H1 (cell line): ENCODE measurements at regions not wholly inside any gene's neighbourhood (a gene's known extent, or its start where the extent isn't known, plus 50 kb on each side); places are given as distances from the start of the nearest gene placed in this dataset.

Experiments used
- TF ChIP-seq, protein P1 (sequence below): fragments of 300-600 bp; sonication (generic); IDR thresholded peaks from 2 replicates; pipeline ENCODE4 v1.7.1; 2012; ENCODE audit warnings: low read length, moderate library complexity, mild to moderate bottlenecking, inconsistent platforms; ENCODE audit not compliant: insufficient replicate concordance

DNA sequence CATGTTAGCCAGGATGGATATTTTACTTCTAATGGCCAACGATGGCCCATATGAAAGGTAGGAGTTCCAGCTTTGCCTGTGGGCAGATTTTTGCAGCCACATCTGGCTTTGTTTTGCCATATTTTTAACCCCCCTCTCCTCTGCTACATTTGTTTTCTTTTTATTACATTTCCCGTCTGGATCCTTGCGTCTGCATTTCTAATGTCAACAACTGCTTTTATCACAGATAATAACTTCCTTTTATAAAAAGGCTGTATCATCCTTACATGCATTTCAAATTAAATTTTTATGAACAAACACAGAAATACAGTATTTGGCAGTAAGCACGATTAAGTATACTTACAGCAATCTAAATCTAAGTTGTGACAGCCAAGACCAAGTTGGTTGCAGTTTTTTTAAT lies 156.0 kb downstream of the BAMBI start (continued):
- TF ChIP-seq, protein P1, sequence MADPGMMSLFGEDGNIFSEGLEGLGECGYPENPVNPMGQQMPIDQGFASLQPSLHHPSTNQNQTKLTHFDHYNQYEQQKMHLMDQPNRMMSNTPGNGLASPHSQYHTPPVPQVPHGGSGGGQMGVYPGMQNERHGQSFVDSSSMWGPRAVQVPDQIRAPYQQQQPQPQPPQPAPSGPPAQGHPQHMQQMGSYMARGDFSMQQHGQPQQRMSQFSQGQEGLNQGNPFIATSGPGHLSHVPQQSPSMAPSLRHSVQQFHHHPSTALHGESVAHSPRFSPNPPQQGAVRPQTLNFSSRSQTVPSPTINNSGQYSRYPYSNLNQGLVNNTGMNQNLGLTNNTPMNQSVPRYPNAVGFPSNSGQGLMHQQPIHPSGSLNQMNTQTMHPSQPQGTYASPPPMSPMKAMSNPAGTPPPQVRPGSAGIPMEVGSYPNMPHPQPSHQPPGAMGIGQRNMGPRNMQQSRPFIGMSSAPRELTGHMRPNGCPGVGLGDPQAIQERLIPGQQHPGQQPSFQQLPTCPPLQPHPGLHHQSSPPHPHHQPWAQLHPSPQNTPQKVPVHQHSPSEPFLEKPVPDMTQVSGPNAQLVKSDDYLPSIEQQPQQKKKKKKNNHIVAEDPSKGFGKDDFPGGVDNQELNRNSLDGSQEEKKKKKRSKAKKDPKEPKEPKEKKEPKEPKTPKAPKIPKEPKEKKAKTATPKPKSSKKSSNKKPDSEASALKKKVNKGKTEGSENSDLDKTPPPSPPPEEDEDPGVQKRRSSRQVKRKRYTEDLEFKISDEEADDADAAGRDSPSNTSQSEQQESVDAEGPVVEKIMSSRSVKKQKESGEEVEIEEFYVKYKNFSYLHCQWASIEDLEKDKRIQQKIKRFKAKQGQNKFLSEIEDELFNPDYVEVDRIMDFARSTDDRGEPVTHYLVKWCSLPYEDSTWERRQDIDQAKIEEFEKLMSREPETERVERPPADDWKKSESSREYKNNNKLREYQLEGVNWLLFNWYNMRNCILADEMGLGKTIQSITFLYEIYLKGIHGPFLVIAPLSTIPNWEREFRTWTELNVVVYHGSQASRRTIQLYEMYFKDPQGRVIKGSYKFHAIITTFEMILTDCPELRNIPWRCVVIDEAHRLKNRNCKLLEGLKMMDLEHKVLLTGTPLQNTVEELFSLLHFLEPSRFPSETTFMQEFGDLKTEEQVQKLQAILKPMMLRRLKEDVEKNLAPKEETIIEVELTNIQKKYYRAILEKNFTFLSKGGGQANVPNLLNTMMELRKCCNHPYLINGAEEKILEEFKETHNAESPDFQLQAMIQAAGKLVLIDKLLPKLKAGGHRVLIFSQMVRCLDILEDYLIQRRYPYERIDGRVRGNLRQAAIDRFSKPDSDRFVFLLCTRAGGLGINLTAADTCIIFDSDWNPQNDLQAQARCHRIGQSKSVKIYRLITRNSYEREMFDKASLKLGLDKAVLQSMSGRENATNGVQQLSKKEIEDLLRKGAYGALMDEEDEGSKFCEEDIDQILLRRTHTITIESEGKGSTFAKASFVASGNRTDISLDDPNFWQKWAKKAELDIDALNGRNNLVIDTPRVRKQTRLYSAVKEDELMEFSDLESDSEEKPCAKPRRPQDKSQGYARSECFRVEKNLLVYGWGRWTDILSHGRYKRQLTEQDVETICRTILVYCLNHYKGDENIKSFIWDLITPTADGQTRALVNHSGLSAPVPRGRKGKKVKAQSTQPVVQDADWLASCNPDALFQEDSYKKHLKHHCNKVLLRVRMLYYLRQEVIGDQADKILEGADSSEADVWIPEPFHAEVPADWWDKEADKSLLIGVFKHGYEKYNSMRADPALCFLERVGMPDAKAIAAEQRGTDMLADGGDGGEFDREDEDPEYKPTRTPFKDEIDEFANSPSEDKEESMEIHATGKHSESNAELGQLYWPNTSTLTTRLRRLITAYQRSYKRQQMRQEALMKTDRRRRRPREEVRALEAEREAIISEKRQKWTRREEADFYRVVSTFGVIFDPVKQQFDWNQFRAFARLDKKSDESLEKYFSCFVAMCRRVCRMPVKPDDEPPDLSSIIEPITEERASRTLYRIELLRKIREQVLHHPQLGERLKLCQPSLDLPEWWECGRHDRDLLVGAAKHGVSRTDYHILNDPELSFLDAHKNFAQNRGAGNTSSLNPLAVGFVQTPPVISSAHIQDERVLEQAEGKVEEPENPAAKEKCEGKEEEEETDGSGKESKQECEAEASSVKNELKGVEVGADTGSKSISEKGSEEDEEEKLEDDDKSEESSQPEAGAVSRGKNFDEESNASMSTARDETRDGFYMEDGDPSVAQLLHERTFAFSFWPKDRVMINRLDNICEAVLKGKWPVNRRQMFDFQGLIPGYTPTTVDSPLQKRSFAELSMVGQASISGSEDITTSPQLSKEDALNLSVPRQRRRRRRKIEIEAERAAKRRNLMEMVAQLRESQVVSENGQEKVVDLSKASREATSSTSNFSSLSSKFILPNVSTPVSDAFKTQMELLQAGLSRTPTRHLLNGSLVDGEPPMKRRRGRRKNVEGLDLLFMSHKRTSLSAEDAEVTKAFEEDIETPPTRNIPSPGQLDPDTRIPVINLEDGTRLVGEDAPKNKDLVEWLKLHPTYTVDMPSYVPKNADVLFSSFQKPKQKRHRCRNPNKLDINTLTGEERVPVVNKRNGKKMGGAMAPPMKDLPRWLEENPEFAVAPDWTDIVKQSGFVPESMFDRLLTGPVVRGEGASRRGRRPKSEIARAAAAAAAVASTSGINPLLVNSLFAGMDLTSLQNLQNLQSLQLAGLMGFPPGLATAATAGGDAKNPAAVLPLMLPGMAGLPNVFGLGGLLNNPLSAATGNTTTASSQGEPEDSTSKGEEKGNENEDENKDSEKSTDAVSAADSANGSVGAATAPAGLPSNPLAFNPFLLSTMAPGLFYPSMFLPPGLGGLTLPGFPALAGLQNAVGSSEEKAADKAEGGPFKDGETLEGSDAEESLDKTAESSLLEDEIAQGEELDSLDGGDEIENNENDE, result no peak
